HG03196 (cell line): ENCODE measurements at regions not wholly inside any gene's neighbourhood (a gene's known extent, or its start where the extent isn't known, plus 50 kb on each side); places are given as distances from the start of the nearest gene placed in this dataset.

Experiments used
- ATAC-seq: cut with Tn5 transposase; IDR thresholded peaks from one replicate; pipeline ENCODE4 v1.9.1; 2021; ENCODE audit not compliant: unreplicated experiment

- ATAC-seq: peak; percentile 56
These were observed 51.7 kb downstream of the SCN11A start for GRCh38 chr3:39000008-39000450.

- no peak for ATAC-seq
These were observed 53.7 kb downstream of the SCN11A start for GRCh38 chr3:38998086-38998485.

- no peak for ATAC-seq
These were observed 55.6 kb downstream of the SCN11A start for GRCh38 chr3:38996193-38996592.

GRCh38 chr3:38994251-38994650 is 57.5 kb downstream of the SCN11A start:
- ATAC-seq: no peak

- ATAC-seq: no peak
These were observed 59.5 kb downstream of the SCN11A start for GRCh38 chr3:38992117-38992760.

GRCh38 chr3:38990621-38991020 is 61.1 kb downstream of the SCN11A start:
- ATAC-seq: no peak

GRCh38 chr3:38989917-38990510 is 61.7 kb downstream of the SCN11A start:
- ATAC-seq: no peak

- no peak for ATAC-seq
These were observed 62.8 kb downstream of the SCN11A start for GRCh38 chr3:38988955-38989354.

GRCh38 chr3:38987456-38987855 is 64.3 kb downstream of the SCN11A start:
- no peak for ATAC-seq

- no peak for ATAC-seq
These were observed 64.8 kb downstream of the SCN11A start for GRCh38 chr3:38986901-38987300.

GRCh38 chr3:38985981-38986380 is 65.8 kb downstream of the SCN11A start:
- no peak for ATAC-seq

- ATAC-seq: no peak
These were observed 66.2 kb downstream of the SCN11A start for GRCh38 chr3:38985581-38985980.

GRCh38 chr3:38984731-38985130 is 67.0 kb downstream of the SCN11A start:
- no peak for ATAC-seq

- no peak for ATAC-seq
These were observed 67.6 kb downstream of the SCN11A start for GRCh38 chr3:38984110-38984509.

- no peak for ATAC-seq
These were observed 70.8 kb downstream of the SCN11A start for GRCh38 chr3:38980938-38981337.

GRCh38 chr3:38978729-38979128 is 73.0 kb downstream of the SCN11A start:
- ATAC-seq: no peak

GRCh38 chr3:38970851-38971638 is 80.7 kb downstream of the SCN11A start:
- no peak for ATAC-seq

- no peak for ATAC-seq
These were observed 82.2 kb downstream of the SCN11A start for GRCh38 chr3:38969317-38970235.

GRCh38 chr3:38968891-38969290 is 82.9 kb downstream of the SCN11A start:
- ATAC-seq: no peak

GRCh38 chr3:38968403-38968802 is 83.3 kb downstream of the SCN11A start:
- ATAC-seq: no peak

GRCh38 chr3:38967693-38967989 is 84.1 kb downstream of the SCN11A start:
- no peak for ATAC-seq
